ENCODE measurements at regions not wholly inside any gene's neighbourhood (a gene's known extent, or its start where the extent isn't known, plus 50 kb on each side); places are given as distances from the start of the nearest gene placed in this dataset.
"Not testable (repeated sequence)": the region's sequence is repeated elsewhere in the genome, so short reads cannot be mapped to it uniquely, and the experiment has no call there.

GRCh38 chr9:7315746-7316145, 483.8 kb downstream of the DMAC1 start:
- Histone ChIP-seq H3K4me3 (ENCODE audit: low read depth, low read length) (no peak overlapping the region), H3K4me1 (ENCODE audit: insufficient read depth) (no peaks in the 10 kb centered on the region), H3K27ac (ENCODE audit: low read depth) (no peak overlapping the region), H3K36me3 (ENCODE audit: insufficient read depth) (no peaks in the 10 kb centered on the region)
- no peak for DNase-seq (ENCODE audit: extremely low spot score)
- WGBS: 37% methylated on average over 3 of the region's 3 CpGs

- Histone ChIP-seq H3K4me1 (ENCODE audit: insufficient read depth) (no peaks in the 10 kb centered on the region), H3K4me3 (ENCODE audit: low read depth, low read length) (no peak overlapping the region), H3K36me3 (ENCODE audit: insufficient read depth) (no peaks in the 10 kb centered on the region), H3K27ac (ENCODE audit: low read depth) (no peak overlapping the region)
- DNase-seq (ENCODE audit: extremely low spot score): no peak
- WGBS: 80% methylated on average over 3 of the region's 3 CpGs
Observed at GRCh38 chr9:7315116-7315515, 484.5 kb downstream of the DMAC1 start.

- H3K27ac ChIP-seq (ENCODE audit: low read depth): no peak overlapping the region
- no peaks in the 10 kb centered on the region for H3K4me1 ChIP-seq (ENCODE audit: insufficient read depth)
- no peak overlapping the region for H3K4me3 ChIP-seq (ENCODE audit: low read depth, low read length)
- DNase-seq (ENCODE audit: extremely low spot score): no peak
- 96% methylated on average over 1 of the region's 1 CpG for WGBS
- no peaks in the 10 kb centered on the region for H3K36me3 ChIP-seq (ENCODE audit: insufficient read depth)
Observed at GRCh38 chr9:7313389-7313788, 486.2 kb downstream of the DMAC1 start.

- H3K4me3 ChIP-seq (ENCODE audit: low read depth, low read length); DNase-seq (ENCODE audit: extremely low spot score); H3K27ac ChIP-seq (ENCODE audit: low read depth); H3K36me3 ChIP-seq (ENCODE audit: insufficient read depth); H3K4me1 ChIP-seq (ENCODE audit: insufficient read depth): not testable (repeated sequence)
- WGBS: 72% methylated on average over 7 of the region's 7 CpGs
Observed at GRCh38 chr9:7309051-7309450, 490.5 kb downstream of the DMAC1 start.

- H3K27ac ChIP-seq (ENCODE audit: low read depth): no peak overlapping the region
- no peak overlapping the region for H3K4me3 ChIP-seq (ENCODE audit: low read depth, low read length)
- WGBS: 94% methylated on average over 3 of the region's 3 CpGs
- no peaks in the 10 kb centered on the region for H3K4me1 ChIP-seq (ENCODE audit: insufficient read depth)
- DNase-seq (ENCODE audit: extremely low spot score): no peak
- H3K36me3 ChIP-seq (ENCODE audit: insufficient read depth): no peaks in the 10 kb centered on the region
Observed at GRCh38 chr9:7305677-7306076, 493.9 kb downstream of the DMAC1 start.

- no peak overlapping the region for H3K4me3 ChIP-seq (ENCODE audit: low read depth, low read length)
- no peaks in the 10 kb centered on the region for H3K36me3 ChIP-seq (ENCODE audit: insufficient read depth)
- WGBS: 90% methylated on average over 5 of the region's 5 CpGs
- H3K27ac ChIP-seq (ENCODE audit: low read depth): no peak overlapping the region
- no peaks in the 10 kb centered on the region for H3K4me1 ChIP-seq (ENCODE audit: insufficient read depth)
- no peak for DNase-seq (ENCODE audit: extremely low spot score)
Observed at GRCh38 chr9:7304627-7304995, 495.0 kb downstream of the DMAC1 start.

GRCh38 chr9:7303907-7304626, 495.5 kb downstream of the DMAC1 start:
- no peaks in the 10 kb centered on the region for H3K36me3 ChIP-seq (ENCODE audit: insufficient read depth)
- no peak overlapping the region for H3K4me3 ChIP-seq (ENCODE audit: low read depth, low read length)
- H3K4me1 ChIP-seq (ENCODE audit: insufficient read depth): no peaks in the 10 kb centered on the region
- 38% methylated on average over 10 of the region's 10 CpGs for WGBS
- DNase-seq (ENCODE audit: extremely low spot score): peak; percentile 21
- H3K27ac ChIP-seq (ENCODE audit: low read depth): no peak overlapping the region

- Histone ChIP-seq H3K36me3 (ENCODE audit: insufficient read depth) (no peaks in the 10 kb centered on the region), H3K4me1 (ENCODE audit: insufficient read depth) (no peaks in the 10 kb centered on the region), H3K4me3 (ENCODE audit: low read depth, low read length) (no peak overlapping the region), H3K27ac (ENCODE audit: low read depth) (no peak overlapping the region)
- 93% methylated on average over 3 of the region's 3 CpGs for WGBS
- no peak for DNase-seq (ENCODE audit: extremely low spot score)
Observed at GRCh38 chr9:7300484-7300883, 499.1 kb downstream of the DMAC1 start.

- Histone ChIP-seq H3K4me3 (ENCODE audit: low read depth, low read length) (no peak overlapping the region), H3K27ac (ENCODE audit: low read depth) (no peak overlapping the region), H3K36me3 (ENCODE audit: insufficient read depth) (no peaks in the 10 kb centered on the region), H3K4me1 (ENCODE audit: insufficient read depth) (no peaks in the 10 kb centered on the region)
- 69% methylated on average over 3 of the region's 3 CpGs for WGBS
- no peak for DNase-seq (ENCODE audit: extremely low spot score)
Observed at GRCh38 chr9:7298123-7298522, 501.5 kb downstream of the DMAC1 start.

- 89% methylated on average over 1 of the region's 1 CpG for WGBS
- H3K4me3 ChIP-seq (ENCODE audit: low read depth, low read length): no peak overlapping the region
- H3K36me3 ChIP-seq (ENCODE audit: insufficient read depth): no peaks in the 10 kb centered on the region
- DNase-seq (ENCODE audit: extremely low spot score): no peak
- H3K27ac ChIP-seq (ENCODE audit: low read depth): no peak overlapping the region
- no peaks in the 10 kb centered on the region for H3K4me1 ChIP-seq (ENCODE audit: insufficient read depth)
Observed at GRCh38 chr9:7297521-7297920, 502.1 kb downstream of the DMAC1 start.

GRCh38 chr9:7293091-7293490, 506.5 kb downstream of the DMAC1 start:
- H3K4me3 ChIP-seq (ENCODE audit: low read depth, low read length): no peak overlapping the region
- no peak for DNase-seq (ENCODE audit: extremely low spot score)
- H3K27ac ChIP-seq (ENCODE audit: low read depth): no peak overlapping the region
- WGBS: 87% methylated on average over 1 of the region's 1 CpG
- no peaks in the 10 kb centered on the region for H3K4me1 ChIP-seq (ENCODE audit: insufficient read depth)
- H3K36me3 ChIP-seq (ENCODE audit: insufficient read depth): no peaks in the 10 kb centered on the region

GRCh38 chr9:7289773-7290172, 509.8 kb downstream of the DMAC1 start:
- 96% methylated on average over 1 of the region's 1 CpG for WGBS
- Histone ChIP-seq H3K4me3 (ENCODE audit: low read depth, low read length) (no peak overlapping the region), H3K4me1 (ENCODE audit: insufficient read depth) (no peaks in the 10 kb centered on the region), H3K27ac (ENCODE audit: low read depth) (no peak overlapping the region), H3K36me3 (ENCODE audit: insufficient read depth) (no peaks in the 10 kb centered on the region)
- DNase-seq (ENCODE audit: extremely low spot score): no peak

- Histone ChIP-seq H3K27ac (ENCODE audit: low read depth) (no peak overlapping the region), H3K4me1 (ENCODE audit: insufficient read depth) (no peaks in the 10 kb centered on the region), H3K4me3 (ENCODE audit: low read depth, low read length) (no peak overlapping the region), H3K36me3 (ENCODE audit: insufficient read depth) (no peaks in the 10 kb centered on the region)
- DNase-seq (ENCODE audit: extremely low spot score): no peak
Observed at GRCh38 chr9:7287986-7288385, 511.6 kb downstream of the DMAC1 start.

GRCh38 chr9:7287065-7287464, 512.5 kb downstream of the DMAC1 start:
- WGBS: 71% methylated on average over 4 of the region's 4 CpGs

GRCh38 chr9:7286101-7286500, 513.5 kb downstream of the DMAC1 start:
- 82% methylated on average over 2 of the region's 2 CpGs for WGBS
- Histone ChIP-seq H3K27ac (ENCODE audit: low read depth) (no peak overlapping the region), H3K4me3 (ENCODE audit: low read depth, low read length) (no peak overlapping the region), H3K4me1 (ENCODE audit: insufficient read depth) (no peaks in the 10 kb centered on the region), H3K36me3 (ENCODE audit: insufficient read depth) (no peaks in the 10 kb centered on the region)
- no peak for DNase-seq (ENCODE audit: extremely low spot score)

More at GRCh38 chr9:7287065-7287464, 512.5 kb downstream of the DMAC1 start:
- no peak for DNase-seq (ENCODE audit: extremely low spot score)
- Histone ChIP-seq H3K4me1 (ENCODE audit: insufficient read depth) (no peaks in the 10 kb centered on the region), H3K36me3 (ENCODE audit: insufficient read depth) (no peaks in the 10 kb centered on the region), H3K4me3 (ENCODE audit: low read depth, low read length) (no peak overlapping the region), H3K27ac (ENCODE audit: low read depth) (no peak overlapping the region)
